ENCODE measurements at regions not wholly inside any gene's neighbourhood (a gene's known extent, or its start where the extent isn't known, plus 50 kb on each side); places are given as distances from the start of the nearest gene placed in this dataset.

DNA sequence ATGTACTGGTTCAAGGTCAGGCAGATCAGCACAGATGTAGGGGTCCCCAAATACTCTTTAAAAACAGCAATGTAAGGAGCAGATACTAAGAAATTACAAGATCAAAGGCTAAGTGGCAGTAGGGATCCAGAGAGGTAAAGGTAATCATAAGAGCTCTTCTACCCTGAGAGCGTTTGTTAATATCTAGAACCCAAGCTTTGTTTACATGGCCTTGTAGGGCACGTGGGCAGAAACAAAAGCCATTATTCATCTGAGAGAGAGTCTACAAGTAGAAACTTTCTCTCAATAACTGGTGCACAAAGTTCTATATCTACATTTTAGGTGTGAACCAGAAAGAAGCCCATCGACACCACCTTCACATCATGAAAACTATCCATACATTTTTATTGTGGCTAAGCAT is 225.6 kb upstream of the PCDH10 start:
- no peak for DNase-seq (ENCODE audit: low spot score)
- TF ChIP-seq, protein P1, sequence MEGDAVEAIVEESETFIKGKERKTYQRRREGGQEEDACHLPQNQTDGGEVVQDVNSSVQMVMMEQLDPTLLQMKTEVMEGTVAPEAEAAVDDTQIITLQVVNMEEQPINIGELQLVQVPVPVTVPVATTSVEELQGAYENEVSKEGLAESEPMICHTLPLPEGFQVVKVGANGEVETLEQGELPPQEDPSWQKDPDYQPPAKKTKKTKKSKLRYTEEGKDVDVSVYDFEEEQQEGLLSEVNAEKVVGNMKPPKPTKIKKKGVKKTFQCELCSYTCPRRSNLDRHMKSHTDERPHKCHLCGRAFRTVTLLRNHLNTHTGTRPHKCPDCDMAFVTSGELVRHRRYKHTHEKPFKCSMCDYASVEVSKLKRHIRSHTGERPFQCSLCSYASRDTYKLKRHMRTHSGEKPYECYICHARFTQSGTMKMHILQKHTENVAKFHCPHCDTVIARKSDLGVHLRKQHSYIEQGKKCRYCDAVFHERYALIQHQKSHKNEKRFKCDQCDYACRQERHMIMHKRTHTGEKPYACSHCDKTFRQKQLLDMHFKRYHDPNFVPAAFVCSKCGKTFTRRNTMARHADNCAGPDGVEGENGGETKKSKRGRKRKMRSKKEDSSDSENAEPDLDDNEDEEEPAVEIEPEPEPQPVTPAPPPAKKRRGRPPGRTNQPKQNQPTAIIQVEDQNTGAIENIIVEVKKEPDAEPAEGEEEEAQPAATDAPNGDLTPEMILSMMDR (IDR thresholded peaks at IDR 0.05; ENCODE audit: extremely low read depth, missing control alignments): no peak

DNA sequence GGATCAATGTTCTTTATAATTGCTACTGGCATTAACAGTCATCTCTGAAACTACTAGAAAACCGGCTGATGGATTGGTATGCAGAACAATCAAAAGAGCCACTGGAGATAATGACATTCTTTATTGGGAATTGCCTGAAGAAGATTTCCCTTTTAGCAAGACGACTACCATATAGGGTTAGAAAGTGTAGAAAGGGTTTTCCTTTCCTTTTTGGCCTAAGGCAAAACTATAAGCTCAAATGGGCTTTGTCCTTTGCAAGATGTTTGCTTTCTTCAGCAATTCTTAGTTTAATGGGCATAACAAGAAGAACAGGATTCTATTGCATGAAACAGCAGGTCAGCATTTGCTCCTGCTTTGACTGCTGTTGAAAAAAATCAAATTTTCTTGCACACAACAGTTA is 214.2 kb upstream of the PCDH10 start:
- DNase-seq (ENCODE audit: low spot score): no peak
- TF ChIP-seq, protein P1 (IDR thresholded peaks at IDR 0.05; ENCODE audit: extremely low read depth, missing control alignments): no peak

DNA sequence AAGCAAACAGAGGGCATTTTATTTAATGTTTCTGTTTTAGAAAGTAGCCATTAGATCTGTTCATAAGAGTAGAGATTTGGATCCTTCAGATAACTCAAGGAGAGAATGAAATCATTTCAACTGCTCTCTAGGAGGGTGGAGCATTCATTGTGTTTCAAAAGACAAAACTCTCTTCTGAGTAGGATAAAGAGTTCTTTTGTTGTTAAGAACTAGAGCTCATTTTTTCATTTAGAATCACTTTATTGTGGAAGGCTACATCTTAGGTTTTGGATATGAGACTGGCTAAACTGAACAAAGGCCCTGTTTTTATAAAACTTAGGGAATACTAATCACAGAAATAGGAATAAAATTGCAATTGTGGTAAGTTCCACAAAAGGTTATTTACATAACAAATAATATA is 193.9 kb upstream of the PCDH10 start:
- TF ChIP-seq, protein P1 (IDR thresholded peaks at IDR 0.05; ENCODE audit: extremely low read depth, missing control alignments): no peak
- DNase-seq (ENCODE audit: low spot score): no peak

DNA sequence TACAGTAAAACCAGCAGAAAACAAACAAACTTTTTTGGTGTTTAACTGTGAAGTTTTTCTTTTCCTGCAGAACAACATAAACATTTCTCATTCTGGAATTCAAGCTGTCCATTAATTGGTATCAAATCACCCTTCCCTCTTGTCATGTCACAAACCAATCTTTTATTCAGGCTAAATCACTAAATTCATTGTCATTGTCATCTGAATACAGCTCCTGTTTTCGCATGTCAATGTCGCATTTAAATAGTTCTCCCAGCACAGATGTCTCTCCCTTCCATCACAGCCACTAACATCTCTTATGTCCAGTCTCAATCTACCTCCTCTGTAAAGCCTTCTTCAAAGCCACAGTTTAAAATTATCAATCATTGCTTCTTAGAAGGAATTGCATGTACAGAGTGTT is 192.1 kb upstream of the PCDH10 start:
- DNase-seq (ENCODE audit: low spot score): no peak
- TF ChIP-seq, protein P1 (IDR thresholded peaks at IDR 0.05; ENCODE audit: extremely low read depth, missing control alignments): no peak

DNA sequence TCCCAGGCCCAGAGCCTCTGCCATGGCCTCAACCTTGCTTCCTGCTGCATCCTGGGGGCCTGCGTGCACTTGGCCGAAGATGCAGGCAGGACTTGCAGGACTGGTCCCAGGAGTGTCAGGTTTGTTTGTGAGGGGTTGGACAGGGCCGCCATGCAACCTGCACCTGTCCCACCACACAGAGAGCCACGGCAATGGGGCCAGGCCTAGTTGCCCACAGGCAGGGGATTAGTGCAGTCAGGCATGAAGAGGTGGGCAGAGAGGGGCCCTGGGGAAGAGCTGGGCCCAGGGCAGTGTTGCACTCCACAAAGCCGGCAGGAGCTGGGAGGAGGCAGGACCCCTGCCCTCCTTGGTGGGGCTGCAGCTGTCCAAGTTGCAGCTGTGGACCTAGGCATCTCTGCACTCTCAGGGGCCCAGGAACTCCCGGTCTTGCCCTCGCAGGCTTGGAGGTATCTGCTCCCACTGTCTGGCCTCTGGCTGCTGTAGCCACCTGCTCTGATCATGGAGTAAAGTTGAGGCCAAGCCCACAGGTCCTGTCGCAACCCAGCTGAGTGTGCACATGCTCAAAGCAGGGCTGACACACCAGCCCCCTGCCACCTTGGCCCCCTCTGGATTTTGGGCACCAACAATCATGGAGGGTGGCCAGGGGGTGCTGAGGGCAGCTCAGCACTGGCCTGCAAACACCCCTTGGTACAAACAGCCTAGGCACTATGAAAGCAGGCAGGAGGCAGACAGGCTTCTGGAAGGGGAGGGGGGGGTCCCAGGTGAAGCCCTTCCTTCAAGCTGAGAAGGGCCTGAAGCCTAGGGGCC is 190.4 kb upstream of the PCDH10 start:
- no peak for DNase-seq (ENCODE audit: low spot score)
- TF ChIP-seq, protein P1 (IDR thresholded peaks at IDR 0.05; ENCODE audit: extremely low read depth, missing control alignments): no peak

DNA sequence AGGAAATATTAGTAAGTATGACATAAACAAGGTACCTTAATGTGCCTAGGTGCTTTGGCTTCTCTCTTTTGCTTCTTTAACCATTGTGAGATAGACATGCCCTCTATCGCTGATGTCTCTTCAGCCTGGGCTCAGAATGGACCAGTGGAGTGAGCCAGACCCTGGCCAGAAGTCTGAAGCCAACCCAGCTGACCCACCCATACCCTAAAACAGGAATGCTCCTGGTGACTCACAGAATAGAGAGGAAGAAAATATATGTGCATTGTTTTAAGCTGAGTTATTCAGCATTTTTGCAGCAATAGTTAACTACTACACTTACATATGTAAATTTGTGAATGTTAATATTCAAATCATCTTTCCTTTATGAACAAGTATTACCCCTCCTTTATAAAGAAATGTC is 167.5 kb upstream of the PCDH10 start:
- DNase-seq (ENCODE audit: low spot score): no peak
- TF ChIP-seq, protein P1 (IDR thresholded peaks at IDR 0.05; ENCODE audit: extremely low read depth, missing control alignments): no peak

DNA sequence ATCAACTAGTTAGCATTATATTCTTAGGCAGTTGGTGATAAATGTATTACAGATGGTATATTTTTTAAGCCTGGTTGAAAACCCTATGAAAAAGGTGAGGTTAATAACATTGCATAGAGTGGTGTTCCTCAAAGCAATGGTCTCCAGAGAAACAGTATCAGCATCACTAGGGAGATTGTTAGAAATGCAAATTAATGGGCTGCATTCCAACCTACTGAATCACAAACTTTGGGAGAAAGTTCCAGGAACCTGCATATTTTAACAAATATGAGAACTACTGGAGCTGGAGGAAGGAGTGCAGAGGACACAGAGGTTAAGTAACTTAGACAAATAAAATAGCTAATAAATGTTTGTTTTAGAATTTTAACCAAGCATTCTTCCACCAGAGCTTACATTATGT is 166.9 kb upstream of the PCDH10 start:
- no peak for DNase-seq (ENCODE audit: low spot score)
- TF ChIP-seq, protein P1 (IDR thresholded peaks at IDR 0.05; ENCODE audit: extremely low read depth, missing control alignments): no peak
